ENCODE measurements at regions not wholly inside any gene's neighbourhood (a gene's known extent, or its start where the extent isn't known, plus 50 kb on each side); places are given as distances from the start of the nearest gene placed in this dataset.

- TF ChIP-seq REST (IDR thresholded peaks at IDR 0.05; ENCODE audit: low read depth) = no peak
- TF ChIP-seq, protein P1, sequence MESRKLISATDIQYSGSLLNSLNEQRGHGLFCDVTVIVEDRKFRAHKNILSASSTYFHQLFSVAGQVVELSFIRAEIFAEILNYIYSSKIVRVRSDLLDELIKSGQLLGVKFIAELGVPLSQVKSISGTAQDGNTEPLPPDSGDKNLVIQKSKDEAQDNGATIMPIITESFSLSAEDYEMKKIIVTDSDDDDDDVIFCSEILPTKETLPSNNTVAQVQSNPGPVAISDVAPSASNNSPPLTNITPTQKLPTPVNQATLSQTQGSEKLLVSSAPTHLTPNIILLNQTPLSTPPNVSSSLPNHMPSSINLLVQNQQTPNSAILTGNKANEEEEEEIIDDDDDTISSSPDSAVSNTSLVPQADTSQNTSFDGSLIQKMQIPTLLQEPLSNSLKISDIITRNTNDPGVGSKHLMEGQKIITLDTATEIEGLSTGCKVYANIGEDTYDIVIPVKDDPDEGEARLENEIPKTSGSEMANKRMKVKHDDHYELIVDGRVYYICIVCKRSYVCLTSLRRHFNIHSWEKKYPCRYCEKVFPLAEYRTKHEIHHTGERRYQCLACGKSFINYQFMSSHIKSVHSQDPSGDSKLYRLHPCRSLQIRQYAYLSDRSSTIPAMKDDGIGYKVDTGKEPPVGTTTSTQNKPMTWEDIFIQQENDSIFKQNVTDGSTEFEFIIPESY (IDR thresholded peaks at IDR 0.05; ENCODE audit: extremely low read depth, insufficient replicate concordance, low read length) = no peak
- TF ChIP-seq SIN3A (IDR thresholded peaks at IDR 0.05; ENCODE audit: low read depth) = no peak
- TF ChIP-seq RAD21 (IDR thresholded peaks at IDR 0.05; ENCODE audit: low read depth) = no peak
- no peak for TF ChIP-seq SRF (IDR thresholded peaks at IDR 0.05; ENCODE audit: low read depth)
- TF ChIP-seq ZNF274 (IDR thresholded peaks at IDR 0.05; ENCODE audit: low read depth, low read length) = no peak
- no peak for TF ChIP-seq CEBPB (IDR thresholded peaks at IDR 0.05; ENCODE audit: low read depth)
- TF ChIP-seq FOSL1 (IDR thresholded peaks at IDR 0.05; ENCODE audit: low read depth) = no peak
These were observed 194.2 kb downstream of the SYT10 start (continued) for GRCh38 chr12:33245434-33245833.

DNA sequence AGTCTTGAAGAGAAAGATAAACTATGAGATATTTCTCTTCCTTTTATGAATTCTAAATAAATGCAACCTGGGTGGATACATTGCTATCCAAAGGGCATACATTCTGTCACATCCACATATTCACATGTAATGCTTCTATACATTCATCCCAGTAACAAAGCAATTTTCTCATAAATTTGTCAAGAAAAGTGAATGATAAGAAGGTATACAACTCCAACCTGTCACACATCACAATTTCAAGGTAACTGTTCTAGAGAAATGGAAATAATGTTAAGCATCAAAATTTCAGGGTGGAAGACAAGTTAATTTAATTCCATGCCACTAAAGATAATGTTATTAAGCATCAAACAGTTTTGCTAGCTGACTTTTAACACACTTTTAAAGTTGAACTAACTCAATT lies 212.9 kb downstream of the SYT10 start:
- Histone ChIP-seq H3K4me2 (ENCODE audit: low read length) (no peak overlapping the region), H4K20me1 (ENCODE audit: insufficient read depth) (no peaks in the 10 kb centered on the region), H3K9ac (ENCODE audit: low read length) (no peak overlapping the region), H3K9me3 (ENCODE audit: control insufficient read depth in 1 of 2, insufficient read depth in 1 of 2, low read depth in 1 of 2, low read length in 2 of 2) (peaks cover 7 to 12% of the 10 kb centered on the region in 2 experiments; a peak in 2 of 4 replicates), H3K36me3 (ENCODE audit: control insufficient read depth in 1 of 2, insufficient read depth in 2 of 2, low read length in 2 of 2) (no peaks in the 10 kb centered on the region), H2AFZ (ENCODE audit: low read depth, low read length, poor library complexity, severe bottlenecking) (no peak overlapping the region), H3K27ac (ENCODE audit: low read depth, low read length) (no peak overlapping the region), H3K9me2 (ENCODE audit: insufficient read depth) (no peaks in the 10 kb centered on the region), H3K79me2 (ENCODE audit: insufficient read depth, low read length) (no peaks in the 10 kb centered on the region), H3K27me3 (ENCODE audit: insufficient read depth, low read length) (no peaks in the 10 kb centered on the region), H3K4me1 (ENCODE audit: control insufficient read depth in 1 of 2, insufficient read depth in 2 of 2, low read length in 2 of 2) (no peaks in the 10 kb centered on the region), H3K4me3 (replicated peaks in 1 of 2; ENCODE audit: low read depth in 1 of 2, low read length in 2 of 2) (no peak overlapping the region)
- ATAC-seq = no peak
- CTCF ChIA-PET = no interaction called here
- POLR2A ChIA-PET = no interaction called here
- BruUV-seq (replicated peaks) = no TSS peak
- DNase-seq (ENCODE audit: low read depth, low spot score) = no peak
- RAD21 ChIA-PET (ENCODE audit: low non-redundant PET in 1 of 2, low total read pairs in 2 of 2, uncharacterized antibody in 2 of 2, unreplicated experiment in 2 of 2) = no interaction called here
- intact Hi-C loops (cut with micrococcal nuclease) = no loop called here
- TF ChIP-seq, protein P2, sequence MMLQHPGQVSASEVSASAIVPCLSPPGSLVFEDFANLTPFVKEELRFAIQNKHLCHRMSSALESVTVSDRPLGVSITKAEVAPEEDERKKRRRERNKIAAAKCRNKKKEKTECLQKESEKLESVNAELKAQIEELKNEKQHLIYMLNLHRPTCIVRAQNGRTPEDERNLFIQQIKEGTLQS (IDR thresholded peaks at IDR 0.05) = no peak
- TF ChIP-seq, protein P1 (IDR thresholded peaks at IDR 0.05; ENCODE audit: extremely low read depth, insufficient replicate concordance, low read length) = no peak
- TF ChIP-seq RAD21 (IDR thresholded peaks at IDR 0.05; ENCODE audit: low read depth) = no peak
- TF ChIP-seq EZH2phosphoT487 (IDR thresholded peaks at IDR 0.05; ENCODE audit: borderline replicate concordance) = no peak
- no peak for TF ChIP-seq EZH2 (IDR thresholded peaks at IDR 0.05)
- TF ChIP-seq EGR1 (IDR thresholded peaks at IDR 0.05; ENCODE audit: low read depth) = no peak
- TF ChIP-seq CBX3 (IDR thresholded peaks at IDR 0.05; ENCODE audit: low read depth) = no peak
- TF ChIP-seq POLR2AphosphoS5 (IDR thresholded peaks at IDR 0.05; ENCODE audit: low read depth, low read length) = no peak
- TF ChIP-seq, protein P3, sequence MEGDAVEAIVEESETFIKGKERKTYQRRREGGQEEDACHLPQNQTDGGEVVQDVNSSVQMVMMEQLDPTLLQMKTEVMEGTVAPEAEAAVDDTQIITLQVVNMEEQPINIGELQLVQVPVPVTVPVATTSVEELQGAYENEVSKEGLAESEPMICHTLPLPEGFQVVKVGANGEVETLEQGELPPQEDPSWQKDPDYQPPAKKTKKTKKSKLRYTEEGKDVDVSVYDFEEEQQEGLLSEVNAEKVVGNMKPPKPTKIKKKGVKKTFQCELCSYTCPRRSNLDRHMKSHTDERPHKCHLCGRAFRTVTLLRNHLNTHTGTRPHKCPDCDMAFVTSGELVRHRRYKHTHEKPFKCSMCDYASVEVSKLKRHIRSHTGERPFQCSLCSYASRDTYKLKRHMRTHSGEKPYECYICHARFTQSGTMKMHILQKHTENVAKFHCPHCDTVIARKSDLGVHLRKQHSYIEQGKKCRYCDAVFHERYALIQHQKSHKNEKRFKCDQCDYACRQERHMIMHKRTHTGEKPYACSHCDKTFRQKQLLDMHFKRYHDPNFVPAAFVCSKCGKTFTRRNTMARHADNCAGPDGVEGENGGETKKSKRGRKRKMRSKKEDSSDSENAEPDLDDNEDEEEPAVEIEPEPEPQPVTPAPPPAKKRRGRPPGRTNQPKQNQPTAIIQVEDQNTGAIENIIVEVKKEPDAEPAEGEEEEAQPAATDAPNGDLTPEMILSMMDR (IDR thresholded peaks at IDR 0.05 in 2 of 3, conservative IDR thresholded peaks at IDR 0.05 in 1 of 3; ENCODE audit: borderline replicate concordance in 1 of 3, insufficient read depth in 1 of 3, low read depth in 2 of 3, low read length in 2 of 3) = no peak
- no peak for TF ChIP-seq ZNF274 (IDR thresholded peaks at IDR 0.05; ENCODE audit: low read depth, low read length)
- no peak for TF ChIP-seq SIN3A (IDR thresholded peaks at IDR 0.05; ENCODE audit: low read depth)
